CD14-positive monocyte (primary cell): ENCODE measurements at regions not wholly inside any gene's neighbourhood (a gene's known extent, or its start where the extent isn't known, plus 50 kb on each side); places are given as distances from the start of the nearest gene placed in this dataset.

Experiments
- DNase-seq, 3 donors: peaks; one replicate each; pipeline ENCODE4 v3.0.0-alpha.2; 2011 to 2022
- H2AFZ ChIP-seq: 2 replicates; pipeline ENCODE4 v1.6.0; 2012; ENCODE audit warnings: mild to moderate bottlenecking, low read depth, low read length, inconsistent platforms; ENCODE audit not compliant: insufficient read depth, poor library complexity, severe bottlenecking
- H3K27ac ChIP-seq, 2 donors: 1 replicate in 1 of 2; 2 replicates in 1 of 2; pipeline ENCODE4 v1.5.1; 2012 to 2013; ENCODE audit warnings: low read length in 2 of 2, control low read depth in 1 of 2, inconsistent platforms in 1 of 2, low read depth in 1 of 2, mild to moderate bottlenecking in 1 of 2
- H3K27me3 ChIP-seq, 2 donors: one replicate each; pipeline versions ENCODE4 v1.6.0 to v1.6.1; 2011 to 2013; ENCODE audit warnings: low read length in 2 of 2; ENCODE audit not compliant: control insufficient read depth in 2 of 2, insufficient read depth in 2 of 2
- H3K36me3 ChIP-seq, 2 donors: replicated peaks in 1 of 2; 1 replicate in 1 of 2; 2 replicates in 1 of 2; pipeline versions ENCODE4 v1.5.1 to v1.6.1; 2012 to 2013; ENCODE audit warnings: low read length in 2 of 2, control low read depth in 1 of 2, inconsistent platforms in 1 of 2, mild to moderate bottlenecking in 1 of 2; ENCODE audit not compliant: insufficient read depth in 2 of 2, control insufficient read depth in 1 of 2
- H3K4me1 ChIP-seq, 2 donors: 1 replicate in 1 of 2; 2 replicates in 1 of 2; pipeline versions ENCODE4 v1.5.1 to v1.6.1; 2012 to 2013; ENCODE audit warnings: low read length in 2 of 2, control low read depth in 1 of 2, inconsistent platforms in 1 of 2, mild to moderate bottlenecking in 1 of 2, moderate library complexity in 1 of 2; ENCODE audit not compliant: insufficient read depth in 2 of 2, control insufficient read depth in 1 of 2
- H3K4me2 ChIP-seq: replicated peaks from 2 replicates; pipeline ENCODE3; 2012; ENCODE audit warnings: low read length, moderate library complexity, mild to moderate bottlenecking; ENCODE audit not compliant: poor library complexity, severe bottlenecking; ENCODE audit errors: extremely low read depth
- H3K4me3 ChIP-seq, 3 experiments: fragments of 200-600 bp in 1 of 3; sonication (generic) in 1 of 3; replicated peaks in 1 of 3; 1 replicate in 2 of 3; 2 replicates in 1 of 3; pipeline ENCODE4 v1.5.1; 2011 to 2013; ENCODE audit warnings: low read length in 3 of 3, mild to moderate bottlenecking in 3 of 3, control low read depth in 2 of 3, low read depth in 2 of 3, inconsistent platforms in 1 of 3, moderate library complexity in 1 of 3
- H3K79me2 ChIP-seq: 2 replicates; pipeline ENCODE4 v1.6.0; 2012; ENCODE audit warnings: mild to moderate bottlenecking, control low read depth, inconsistent platforms, low read length, moderate library complexity; ENCODE audit not compliant: insufficient read depth
- H3K9ac ChIP-seq: 2 replicates; pipeline ENCODE4 v1.6.0; 2017; ENCODE audit warnings: low read length, mild to moderate bottlenecking; ENCODE audit not compliant: insufficient read depth, poor library complexity, severe bottlenecking
- H3K9me3 ChIP-seq, 2 donors: replicated peaks in 1 of 2; 1 replicate in 1 of 2; 2 replicates in 1 of 2; pipeline versions ENCODE4 v1.5.1 to v1.6.1; 2012 to 2013; ENCODE audit warnings: low read length in 2 of 2, control low read depth in 1 of 2; ENCODE audit not compliant: control insufficient read depth in 1 of 2, insufficient read depth in 1 of 2
- H4K20me1 ChIP-seq: 2 replicates; pipeline ENCODE4 v1.6.0; 2012; ENCODE audit warnings: mild to moderate bottlenecking, low read length, control low read depth, moderate library complexity; ENCODE audit not compliant: insufficient read depth
- H3K27ac Mint-ChIP-seq, 7 donors: one replicate each; pipeline ENCODE4 v1.8.0; 2020; ENCODE audit warnings: mild to moderate bottlenecking in 7 of 7, mixed read lengths in 7 of 7, moderate library complexity in 6 of 7, inconsistent platforms in 2 of 7
- H3K27me3 Mint-ChIP-seq, 3 donors: one replicate each; pipeline ENCODE4 v1.8.0; 2021 to 2022; ENCODE audit warnings: low read depth in 3 of 3, mild to moderate bottlenecking in 3 of 3, mixed read lengths in 3 of 3, moderate library complexity in 3 of 3, inconsistent platforms in 1 of 3
- H3K36me3 Mint-ChIP-seq, 2 donors: one replicate each; pipeline ENCODE4 v1.8.0; 2020; ENCODE audit warnings: mixed read lengths in 2 of 2, inconsistent platforms in 1 of 2, mild to moderate bottlenecking in 1 of 2
- H3K4me1 Mint-ChIP-seq: one replicate; pipeline ENCODE4 v1.8.0; 2020; ENCODE audit warnings: mild to moderate bottlenecking, mixed read lengths
- H3K4me3 Mint-ChIP-seq, 2 donors: one replicate each; pipeline ENCODE4 v1.8.0; 2020; ENCODE audit warnings: mild to moderate bottlenecking in 2 of 2, mixed read lengths in 2 of 2, moderate library complexity in 1 of 2
- H3K9me3 Mint-ChIP-seq, 7 donors: one replicate each; pipeline ENCODE4 v1.8.0; 2020 to 2022; ENCODE audit warnings: mixed read lengths in 7 of 7, mild to moderate bottlenecking in 6 of 7, moderate library complexity in 6 of 7, inconsistent platforms in 2 of 7
- WGBS: methylation state at CpG from one replicate; pipeline ENCODE4 v1.1.5; 2013; ENCODE audit warnings: missing lambda C conversion rate; ENCODE audit not compliant: insufficient coverage; 5-methylcytosine and 5-hydroxymethylcytosine counted together
- intact Hi-C, 2 donors: fragments of 100-400 bp; cut with micrococcal nuclease; formaldehyde crosslinking; loops; one replicate each; pipeline versions ENCODE4 v1.15.0 to v1.15.1; 2023
- TF ChIP-seq, protein P1 (sequence below): fragments of 200-600 bp; IDR thresholded peaks from one replicate; pipeline ENCODE4 v1.8.0; 2022; ENCODE audit warnings: antibody characterized with exemption, mild to moderate bottlenecking

- H3K9me3 ChIP-seq, result peaks cover 9 to 18% of the 10 kb centered on the region in 2 donors
- no peaks in the 10 kb centered on the region for H4K20me1 ChIP-seq
- H3K36me3 ChIP-seq, result no peaks in the 10 kb centered on the region
- no peaks in the 10 kb centered on the region for H3K4me1 ChIP-seq
- intact Hi-C loops, result no loop called here
- no peak overlapping the region for H3K27ac ChIP-seq
- Mint-ChIP-seq H3K9me3 (peaks cover 0 to 13% (median 7%) of the 10 kb centered on the region in 7 donors), H3K4me3 (no peak overlapping the region), H3K36me3 (no peaks in the 10 kb centered on the region), H3K27ac (no peak overlapping the region), H3K4me1 (no peaks in the 10 kb centered on the region), H3K27me3 (no peaks in the 10 kb centered on the region)
- H3K79me2 ChIP-seq, result no peaks in the 10 kb centered on the region
- no peak overlapping the region for H3K4me3 ChIP-seq
- no peak overlapping the region for H2AFZ ChIP-seq
- H3K9ac ChIP-seq, result no peak overlapping the region
- H3K4me2 ChIP-seq, result no peak overlapping the region
- no peak for DNase-seq
- no peaks in the 10 kb centered on the region for H3K27me3 ChIP-seq
- WGBS, result 94% methylated on average over 2 of the region's 4 CpGs
- TF ChIP-seq, protein P1, sequence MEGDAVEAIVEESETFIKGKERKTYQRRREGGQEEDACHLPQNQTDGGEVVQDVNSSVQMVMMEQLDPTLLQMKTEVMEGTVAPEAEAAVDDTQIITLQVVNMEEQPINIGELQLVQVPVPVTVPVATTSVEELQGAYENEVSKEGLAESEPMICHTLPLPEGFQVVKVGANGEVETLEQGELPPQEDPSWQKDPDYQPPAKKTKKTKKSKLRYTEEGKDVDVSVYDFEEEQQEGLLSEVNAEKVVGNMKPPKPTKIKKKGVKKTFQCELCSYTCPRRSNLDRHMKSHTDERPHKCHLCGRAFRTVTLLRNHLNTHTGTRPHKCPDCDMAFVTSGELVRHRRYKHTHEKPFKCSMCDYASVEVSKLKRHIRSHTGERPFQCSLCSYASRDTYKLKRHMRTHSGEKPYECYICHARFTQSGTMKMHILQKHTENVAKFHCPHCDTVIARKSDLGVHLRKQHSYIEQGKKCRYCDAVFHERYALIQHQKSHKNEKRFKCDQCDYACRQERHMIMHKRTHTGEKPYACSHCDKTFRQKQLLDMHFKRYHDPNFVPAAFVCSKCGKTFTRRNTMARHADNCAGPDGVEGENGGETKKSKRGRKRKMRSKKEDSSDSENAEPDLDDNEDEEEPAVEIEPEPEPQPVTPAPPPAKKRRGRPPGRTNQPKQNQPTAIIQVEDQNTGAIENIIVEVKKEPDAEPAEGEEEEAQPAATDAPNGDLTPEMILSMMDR, result no peak
Observed at GRCh38 chr13:105762096-105762495, 773.4 kb downstream of the EFNB2 start.

DNA sequence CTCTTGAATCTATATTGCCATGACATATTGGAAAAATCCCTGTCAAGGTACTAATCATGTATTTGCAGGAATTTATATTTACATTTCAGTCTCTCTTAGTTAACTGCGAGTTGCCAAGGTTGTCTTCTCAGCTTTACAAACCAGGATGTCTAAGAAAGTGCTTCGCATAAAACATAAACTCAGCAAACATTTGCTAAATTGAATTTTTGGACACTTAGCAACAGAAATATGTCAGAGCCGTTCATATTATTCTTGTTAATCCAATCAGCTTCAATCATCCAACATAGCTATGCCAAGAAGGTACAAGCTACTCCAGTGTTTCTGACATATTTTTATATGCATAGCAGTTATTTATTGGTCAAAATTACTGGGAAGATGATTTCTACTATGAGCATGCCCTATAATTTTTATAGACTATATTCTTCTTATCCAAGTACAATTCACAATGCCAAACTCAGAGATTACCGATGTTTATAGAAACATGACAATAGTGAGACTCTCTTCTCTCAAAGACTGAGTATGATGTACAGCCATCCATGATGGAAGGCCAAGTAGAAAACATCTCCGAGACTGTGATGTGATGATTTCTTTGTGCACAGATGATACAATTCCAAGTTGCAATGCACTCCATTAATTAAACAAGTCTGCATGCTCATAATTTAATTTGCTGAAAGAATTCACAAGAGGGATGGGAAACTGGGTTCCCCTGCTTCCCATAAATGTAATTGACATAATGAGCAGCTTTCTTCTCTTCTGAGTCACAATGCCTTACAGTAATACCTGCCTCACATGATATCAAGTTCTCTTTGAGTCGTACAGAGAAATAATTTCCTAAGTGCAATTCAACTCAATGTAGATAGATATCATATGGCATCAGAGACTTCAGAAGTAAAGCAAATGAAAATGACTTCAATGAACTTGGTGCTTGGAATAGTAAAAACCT is 776.3 kb downstream of the EFNB2 start:
- no peaks in the 10 kb centered on the region for H3K27me3 Mint-ChIP-seq
- no peak for DNase-seq
- 100% methylated on average over 1 of the region's 6 CpGs for WGBS
- Histone ChIP-seq H4K20me1 (no peaks in the 10 kb centered on the region), H3K4me3 (no peak overlapping the region), H3K4me1 (no peaks in the 10 kb centered on the region), H3K4me2 (no peak overlapping the region), H2AFZ (no peak overlapping the region), H3K79me2 (no peaks in the 10 kb centered on the region), H3K27me3 (no peaks in the 10 kb centered on the region), H3K27ac (no peak overlapping the region), H3K36me3 (no peaks in the 10 kb centered on the region), H3K9ac (no peak overlapping the region), H3K9me3 (peaks cover 7 to 9% of the 10 kb centered on the region in 2 donors)
- no peaks in the 10 kb centered on the region for H3K4me1 Mint-ChIP-seq
- intact Hi-C loops, result no loop called here
- no peak overlapping the region for H3K4me3 Mint-ChIP-seq
- H3K9me3 Mint-ChIP-seq, result peaks cover 0 to 13% (median 5%) of the 10 kb centered on the region in 7 donors
- TF ChIP-seq, protein P1, result no peak
- no peaks in the 10 kb centered on the region for H3K36me3 Mint-ChIP-seq
- no peak overlapping the region for H3K27ac Mint-ChIP-seq
